Muscle layer of colon (tissue), 2 donors: ENCODE measurements at regions not wholly inside any gene's neighbourhood (a gene's known extent, or its start where the extent isn't known, plus 50 kb on each side); places are given as distances from the start of the nearest gene placed in this dataset.
"Not testable (repeated sequence)": the region's sequence is repeated elsewhere in the genome, so short reads cannot be mapped to it uniquely, and the experiment has no call there.

ENCODE experiments used
- H3K27ac ChIP-seq: one replicate; pipeline ENCODE4 v1.7.0; 2013; ENCODE audit warnings: low read depth, mild to moderate bottlenecking, low read length, moderate library complexity
- H3K27me3 ChIP-seq, 2 donors: one replicate each; pipeline ENCODE4 v1.7.0; 2013; ENCODE audit warnings: low read length in 2 of 2, mild to moderate bottlenecking in 2 of 2; ENCODE audit not compliant: insufficient read depth in 2 of 2, control insufficient read depth in 1 of 2
- H3K36me3 ChIP-seq: one replicate; pipeline ENCODE4 v1.7.0; 2013; ENCODE audit warnings: mild to moderate bottlenecking, low read length; ENCODE audit not compliant: insufficient read depth
- H3K4me1 ChIP-seq: one replicate; pipeline ENCODE4 v1.7.0; 2013; ENCODE audit warnings: mild to moderate bottlenecking, low read length; ENCODE audit not compliant: insufficient read depth
- H3K4me3 ChIP-seq, 2 donors: one replicate each; pipeline ENCODE4 v1.7.0; 2013; ENCODE audit warnings: low read length in 2 of 2, low read depth in 1 of 2, mild to moderate bottlenecking in 1 of 2, moderate library complexity in 1 of 2
- H3K9ac ChIP-seq: one replicate; pipeline ENCODE4 v1.7.0; 2013; ENCODE audit warnings: low read length
- H3K9me3 ChIP-seq: one replicate; pipeline ENCODE4 v1.7.0; 2013; ENCODE audit warnings: mild to moderate bottlenecking, low read length
- donor health status: abdominal sarcoma.
- donor health status: Adenocarcinoma of cecum.

- no peaks in the 10 kb centered on the region for H3K36me3 ChIP-seq
- H3K9ac ChIP-seq = no peak overlapping the region
These were observed 727.7 kb upstream of the NECTIN3 start for GRCh38 chr3:110343945-110344344.

GRCh38 chr3:110344487-110344886 lies 727.1 kb upstream of the NECTIN3 start:
- Histone ChIP-seq H3K27ac (no peak overlapping the region), H3K4me1 (no peaks in the 10 kb centered on the region), H3K36me3 (no peaks in the 10 kb centered on the region)

More at GRCh38 chr3:110343945-110344344, 727.7 kb upstream of the NECTIN3 start:
- H3K4me1 ChIP-seq = no peaks in the 10 kb centered on the region
- no peaks in the 10 kb centered on the region for H3K9me3 ChIP-seq
- no peak overlapping the region for H3K4me3 ChIP-seq
- no peaks in the 10 kb centered on the region for H3K27me3 ChIP-seq
- H3K27ac ChIP-seq = no peak overlapping the region

GRCh38 chr3:110344897-110345767 lies 726.5 kb upstream of the NECTIN3 start:
- Histone ChIP-seq H3K36me3 (no peaks in the 10 kb centered on the region), H3K4me3 (no peak overlapping the region), H3K9ac (no peak overlapping the region), H3K27me3 (no peaks in the 10 kb centered on the region), H3K27ac (no peak overlapping the region), H3K4me1 (no peaks in the 10 kb centered on the region), H3K9me3 (no peaks in the 10 kb centered on the region)

More at GRCh38 chr3:110344487-110344886, 727.1 kb upstream of the NECTIN3 start:
- H3K9me3 ChIP-seq = no peaks in the 10 kb centered on the region
- no peaks in the 10 kb centered on the region for H3K27me3 ChIP-seq
- H3K4me3 ChIP-seq = no peak overlapping the region
- H3K9ac ChIP-seq = no peak overlapping the region

- no peak overlapping the region for H3K9ac ChIP-seq
- H3K4me1 ChIP-seq = no peaks in the 10 kb centered on the region
- no peaks in the 10 kb centered on the region for H3K36me3 ChIP-seq
- no peaks in the 10 kb centered on the region for H3K27me3 ChIP-seq
- H3K4me3 ChIP-seq = no peak overlapping the region
- no peaks in the 10 kb centered on the region for H3K9me3 ChIP-seq
- H3K27ac ChIP-seq = no peak overlapping the region
These were observed 722.3 kb upstream of the NECTIN3 start for GRCh38 chr3:110349295-110349694.

- H3K4me1 ChIP-seq = no peaks in the 10 kb centered on the region
- no peaks in the 10 kb centered on the region for H3K36me3 ChIP-seq
- no peak overlapping the region for H3K9ac ChIP-seq
- H3K4me3 ChIP-seq = no peak overlapping the region
- no peaks in the 10 kb centered on the region for H3K9me3 ChIP-seq
- H3K27me3 ChIP-seq = no peaks in the 10 kb centered on the region
- no peak overlapping the region for H3K27ac ChIP-seq
These were observed 718.6 kb upstream of the NECTIN3 start for GRCh38 chr3:110352841-110353604.

- no peak overlapping the region for H3K27ac ChIP-seq
- H3K36me3 ChIP-seq = no peaks in the 10 kb centered on the region
- H3K27me3 ChIP-seq = no peaks in the 10 kb centered on the region
These were observed 708.9 kb upstream of the NECTIN3 start for GRCh38 chr3:110362751-110363150.

GRCh38 chr3:110367289-110367688 lies 704.3 kb upstream of the NECTIN3 start:
- not testable (repeated sequence) for H3K9me3 ChIP-seq, H3K9ac ChIP-seq, H3K36me3 ChIP-seq, H3K27me3 ChIP-seq, H3K4me1 ChIP-seq, H3K4me3 ChIP-seq, H3K27ac ChIP-seq

More at GRCh38 chr3:110362751-110363150, 708.9 kb upstream of the NECTIN3 start:
- Histone ChIP-seq H3K9me3 (no peaks in the 10 kb centered on the region), H3K4me3 (no peak overlapping the region), H3K4me1 (no peaks in the 10 kb centered on the region), H3K9ac (no peak overlapping the region)

- H3K4me1 ChIP-seq = peaks cover 3% of the 10 kb centered on the region
These were observed 695.7 kb upstream of the NECTIN3 start for GRCh38 chr3:110375751-110376518.

GRCh38 chr3:110378481-110378880 lies 693.1 kb upstream of the NECTIN3 start:
- H3K9me3 ChIP-seq = no peaks in the 10 kb centered on the region
- H3K27ac ChIP-seq = no peak overlapping the region
- H3K4me3 ChIP-seq = no peak overlapping the region
- peaks cover 3% of the 10 kb centered on the region for H3K4me1 ChIP-seq
- H3K27me3 ChIP-seq = no peaks in the 10 kb centered on the region
- no peak overlapping the region for H3K9ac ChIP-seq
- H3K36me3 ChIP-seq = no peaks in the 10 kb centered on the region

More at GRCh38 chr3:110375751-110376518, 695.7 kb upstream of the NECTIN3 start:
- Histone ChIP-seq H3K27ac (no peak overlapping the region), H3K27me3 (no peaks in the 10 kb centered on the region), H3K4me3 (no peak overlapping the region), H3K9me3 (no peaks in the 10 kb centered on the region), H3K36me3 (no peaks in the 10 kb centered on the region), H3K9ac (no peak overlapping the region)

GRCh38 chr3:110381992-110382391 lies 689.6 kb upstream of the NECTIN3 start:
- no peaks in the 10 kb centered on the region for H3K4me1 ChIP-seq

GRCh38 chr3:110383356-110383755 lies 688.3 kb upstream of the NECTIN3 start:
- Histone ChIP-seq H3K4me3 (no peak overlapping the region), H3K9ac (no peak overlapping the region), H3K4me1 (no peaks in the 10 kb centered on the region), H3K27ac (no peak overlapping the region), H3K27me3 (no peaks in the 10 kb centered on the region), H3K36me3 (no peaks in the 10 kb centered on the region), H3K9me3 (no peaks in the 10 kb centered on the region)

More at GRCh38 chr3:110381992-110382391, 689.6 kb upstream of the NECTIN3 start:
- no peak overlapping the region for H3K9ac ChIP-seq
- no peaks in the 10 kb centered on the region for H3K9me3 ChIP-seq
- no peaks in the 10 kb centered on the region for H3K36me3 ChIP-seq
- H3K4me3 ChIP-seq = no peak overlapping the region
- H3K27ac ChIP-seq = no peak overlapping the region
- no peaks in the 10 kb centered on the region for H3K27me3 ChIP-seq
